Neural progenitor cell (in vitro differentiated cells): ENCODE measurements at regions not wholly inside any gene's neighbourhood (a gene's known extent, or its start where the extent isn't known, plus 50 kb on each side); places are given as distances from the start of the nearest gene placed in this dataset.

Experiments
- DNase-seq: peaks from one replicate; pipeline ENCODE4 v3.0.0-alpha.2; 2016; ENCODE audit warnings: low spot score
- H2AFZ ChIP-seq: fragments of 200-600 bp; sonication (generic); replicated peaks from 2 replicates; pipeline ENCODE4 v1.6.1; 2016; ENCODE audit warnings: antibody characterized with exemption
- H3F3A ChIP-seq: fragments of 200-600 bp; sonication (generic); 2 replicates; pipeline ENCODE4 v1.6.1; 2016; ENCODE audit warnings: antibody characterized with exemption, low read depth
- H3K27ac ChIP-seq: fragments of 200-600 bp; sonication (generic); 2 replicates; pipeline ENCODE4 v1.5.1; 2016; ENCODE audit warnings: mild to moderate bottlenecking
- H3K27me3 ChIP-seq: fragments of 200-600 bp; sonication (generic); 2 replicates; pipeline ENCODE4 v1.6.1; 2016; ENCODE audit warnings: mild to moderate bottlenecking, moderate library complexity
- H3K36me3 ChIP-seq: fragments of 200-600 bp; sonication (generic); 2 replicates; pipeline ENCODE4 v1.5.1; 2016
- H3K4me1 ChIP-seq: fragments of 200-600 bp; sonication (generic); 2 replicates; pipeline ENCODE4 v1.6.1; 2016; ENCODE audit warnings: mixed run types
- H3K4me2 ChIP-seq: fragments of 200-600 bp; sonication (generic); 2 replicates; pipeline ENCODE4 v1.6.1; 2016
- H3K4me3 ChIP-seq: fragments of 200-600 bp; sonication (generic); 2 replicates; pipeline ENCODE4 v1.5.1; 2016
- H3K79me2 ChIP-seq: fragments of 200-600 bp; sonication (generic); 2 replicates; pipeline ENCODE4 v1.6.1; 2016; ENCODE audit warnings: low read depth
- H3K9ac ChIP-seq: fragments of 200-600 bp; sonication (generic); 2 replicates; pipeline ENCODE4 v1.6.1; 2016
- H3K9me3 ChIP-seq: fragments of 200-600 bp; sonication (generic); 2 replicates; pipeline ENCODE4 v1.5.1; 2016; ENCODE audit warnings: low read depth
- H4K20me1 ChIP-seq: fragments of 200-600 bp; sonication (generic); 2 replicates; pipeline ENCODE4 v1.6.1; 2016; ENCODE audit warnings: low read depth
- H3K27ac Mint-ChIP-seq: 3 replicates; pipeline ENCODE4 v1.8.0; 2021; ENCODE audit warnings: mixed read lengths
- H3K27me3 Mint-ChIP-seq: 2 replicates; pipeline ENCODE4 v1.8.0; 2022; ENCODE audit warnings: low read depth, mild to moderate bottlenecking, inconsistent platforms, moderate library complexity, mixed read lengths; ENCODE audit not compliant: insufficient read depth
- H3K36me3 Mint-ChIP-seq: 3 replicates; pipeline ENCODE4 v1.8.0; 2021; ENCODE audit warnings: mixed read lengths
- H3K4me1 Mint-ChIP-seq: 3 replicates; pipeline ENCODE4 v1.8.0; 2021; ENCODE audit warnings: mixed read lengths
- H3K4me3 Mint-ChIP-seq: 3 replicates; pipeline ENCODE4 v1.8.0; 2021; ENCODE audit warnings: mild to moderate bottlenecking, moderate library complexity, mixed read lengths
- H3K9me3 Mint-ChIP-seq: 3 replicates; pipeline ENCODE4 v1.8.0; 2020; ENCODE audit warnings: mixed read lengths
- EZH2 ChIP-seq: fragments of 200-600 bp; sonication (generic); IDR thresholded peaks from 2 replicates; pipeline ENCODE4 v1.6.1; 2017; ENCODE audit warnings: antibody characterized with exemption, mild to moderate bottlenecking, moderate library complexity
- EZH2phosphoT487 ChIP-seq: fragments of 200-600 bp; sonication (generic); IDR thresholded peaks from 2 replicates; pipeline ENCODE4 v1.6.1; 2017; ENCODE audit warnings: antibody characterized with exemption
- TF ChIP-seq, protein P1 (sequence below): fragments of 200-600 bp; sonication (generic); IDR thresholded peaks from 2 replicates; pipeline ENCODE4 v1.5.1; 2017; ENCODE audit warnings: antibody characterized with exemption, mild to moderate bottlenecking

DNA sequence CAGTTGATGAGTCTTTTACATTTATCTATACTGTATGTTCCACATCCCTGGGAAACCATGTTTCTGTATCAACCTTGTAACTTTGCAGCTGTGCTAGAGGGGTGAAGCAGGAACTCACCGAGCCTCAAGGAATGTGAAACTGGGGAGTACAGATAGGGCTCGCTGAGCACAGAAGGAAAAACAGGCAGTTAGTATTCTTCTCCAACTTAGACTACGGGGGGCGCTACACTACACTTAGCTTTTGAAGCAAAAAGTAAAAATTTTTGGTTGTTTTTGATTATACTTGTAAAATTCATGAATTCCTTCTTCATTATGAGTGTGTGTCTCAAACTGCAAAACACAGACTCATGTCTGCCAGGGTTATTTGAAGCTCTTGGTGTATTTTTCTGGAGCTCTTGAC, 132.7 kb upstream of the RGMA start:
- Mint-ChIP-seq H3K9me3 (peaks cover 2% of the 10 kb centered on the region), H3K27me3 (peaks cover 2% of the 10 kb centered on the region), H3K4me1 (peaks cover 5% of the 10 kb centered on the region), H3K4me3 (no peak overlapping the region), H3K36me3 (peaks cover 4% of the 10 kb centered on the region), H3K27ac (no peak overlapping the region)
- H3K4me2 ChIP-seq: no peak overlapping the region
- no peak for TF ChIP-seq EZH2
- TF ChIP-seq, protein P1, sequence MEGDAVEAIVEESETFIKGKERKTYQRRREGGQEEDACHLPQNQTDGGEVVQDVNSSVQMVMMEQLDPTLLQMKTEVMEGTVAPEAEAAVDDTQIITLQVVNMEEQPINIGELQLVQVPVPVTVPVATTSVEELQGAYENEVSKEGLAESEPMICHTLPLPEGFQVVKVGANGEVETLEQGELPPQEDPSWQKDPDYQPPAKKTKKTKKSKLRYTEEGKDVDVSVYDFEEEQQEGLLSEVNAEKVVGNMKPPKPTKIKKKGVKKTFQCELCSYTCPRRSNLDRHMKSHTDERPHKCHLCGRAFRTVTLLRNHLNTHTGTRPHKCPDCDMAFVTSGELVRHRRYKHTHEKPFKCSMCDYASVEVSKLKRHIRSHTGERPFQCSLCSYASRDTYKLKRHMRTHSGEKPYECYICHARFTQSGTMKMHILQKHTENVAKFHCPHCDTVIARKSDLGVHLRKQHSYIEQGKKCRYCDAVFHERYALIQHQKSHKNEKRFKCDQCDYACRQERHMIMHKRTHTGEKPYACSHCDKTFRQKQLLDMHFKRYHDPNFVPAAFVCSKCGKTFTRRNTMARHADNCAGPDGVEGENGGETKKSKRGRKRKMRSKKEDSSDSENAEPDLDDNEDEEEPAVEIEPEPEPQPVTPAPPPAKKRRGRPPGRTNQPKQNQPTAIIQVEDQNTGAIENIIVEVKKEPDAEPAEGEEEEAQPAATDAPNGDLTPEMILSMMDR: peak; percentile 41
- TF ChIP-seq EZH2phosphoT487: no peak
- H4K20me1 ChIP-seq: no peaks in the 10 kb centered on the region
- H3K36me3 ChIP-seq: peaks cover under 1% of the 10 kb centered on the region
- H3F3A ChIP-seq: peaks cover 3% of the 10 kb centered on the region
- H3K4me3 ChIP-seq: no peak overlapping the region
- peaks cover 5% of the 10 kb centered on the region for H3K9me3 ChIP-seq
- DNase-seq: peak; percentile 18
- H3K79me2 ChIP-seq: no peaks in the 10 kb centered on the region
- H2AFZ ChIP-seq: no peak overlapping the region
- no peak overlapping the region for H3K27ac ChIP-seq
- no peak overlapping the region for H3K9ac ChIP-seq
- peaks cover 7% of the 10 kb centered on the region for H3K4me1 ChIP-seq
- H3K27me3 ChIP-seq: no peaks in the 10 kb centered on the region

GRCh38 chr15:93219859-93220420, 130.9 kb upstream of the RGMA start:
- no peak for DNase-seq
- Histone ChIP-seq H3K27ac (no peak overlapping the region), H3K4me2 (no peak overlapping the region)

DNA sequence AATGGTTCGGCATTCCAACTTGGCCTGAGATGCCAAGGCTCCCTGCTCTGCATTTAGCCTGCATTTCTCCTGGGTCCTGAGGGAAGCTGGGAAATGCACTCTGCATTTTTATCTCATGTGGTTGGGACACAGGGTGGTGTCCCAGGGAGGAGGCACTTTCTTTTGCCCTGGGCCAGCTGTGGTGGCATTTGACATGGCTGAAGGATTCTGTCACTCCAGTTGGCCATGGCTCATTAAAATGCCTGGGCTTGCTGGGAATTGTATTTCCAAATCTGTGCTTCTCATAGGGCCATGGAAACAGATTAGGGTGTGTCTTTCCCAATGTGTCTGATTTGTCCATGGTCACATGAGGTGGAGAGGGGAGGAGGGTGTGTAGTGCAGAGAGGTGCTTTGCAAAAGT, 128.3 kb upstream of the RGMA start:
- Histone ChIP-seq H3K27me3 (no peaks in the 10 kb centered on the region), H4K20me1 (no peaks in the 10 kb centered on the region), H3K4me1 (peaks cover 7% of the 10 kb centered on the region), H3K4me2 (no peak overlapping the region), H2AFZ (no peak overlapping the region), H3K9ac (no peak overlapping the region), H3K4me3 (no peak overlapping the region), H3F3A (no peaks in the 10 kb centered on the region), H3K27ac (no peak overlapping the region), H3K79me2 (no peaks in the 10 kb centered on the region), H3K9me3 (no peaks in the 10 kb centered on the region), H3K36me3 (no peaks in the 10 kb centered on the region)
- DNase-seq: no peak
- Mint-ChIP-seq H3K36me3 (peaks cover 4% of the 10 kb centered on the region), H3K27me3 (peaks cover 2% of the 10 kb centered on the region), H3K4me3 (no peak overlapping the region), H3K4me1 (peaks cover 5% of the 10 kb centered on the region), H3K9me3 (peaks cover 4% of the 10 kb centered on the region), H3K27ac (no peak overlapping the region)
- TF ChIP-seq EZH2 (no peak), EZH2phosphoT487 (no peak)
- TF ChIP-seq, protein P1: no peak

More at GRCh38 chr15:93219859-93220420, 130.9 kb upstream of the RGMA start:
- no peaks in the 10 kb centered on the region for H3K79me2 ChIP-seq
- no peak for TF ChIP-seq EZH2phosphoT487
- no peak for TF ChIP-seq EZH2
- TF ChIP-seq, protein P1: no peak
- Mint-ChIP-seq H3K9me3 (no peaks in the 10 kb centered on the region), H3K27me3 (peaks cover 2% of the 10 kb centered on the region), H3K4me1 (peaks cover 5% of the 10 kb centered on the region), H3K4me3 (no peak overlapping the region), H3K36me3 (peaks cover 4% of the 10 kb centered on the region), H3K27ac (no peak overlapping the region)
- no peaks in the 10 kb centered on the region for H3K27me3 ChIP-seq
- H3K4me1 ChIP-seq: peaks cover 7% of the 10 kb centered on the region
- H3K9ac ChIP-seq: no peak overlapping the region
- no peaks in the 10 kb centered on the region for H3F3A ChIP-seq
- no peaks in the 10 kb centered on the region for H3K36me3 ChIP-seq
- no peak overlapping the region for H2AFZ ChIP-seq
- peaks cover 5% of the 10 kb centered on the region for H3K9me3 ChIP-seq
- no peak overlapping the region for H3K4me3 ChIP-seq
- H4K20me1 ChIP-seq: no peaks in the 10 kb centered on the region
